ENCODE measurements at regions not wholly inside any gene's neighbourhood (a gene's known extent, or its start where the extent isn't known, plus 50 kb on each side); places are given as distances from the start of the nearest gene placed in this dataset.

GRCh38 chr6:156421933-156422332 lies 355.2 kb upstream of the ARID1B start:
- TF ChIP-seq CTCF (IDR thresholded peaks at IDR 0.05; ENCODE audit: low read depth, low read length), result no peak
- no peak for TF ChIP-seq EZH2phosphoT487 (IDR thresholded peaks at IDR 0.05; ENCODE audit: low read depth)
